NCI-H1694 treated with DMSO at 0.1 percent for 48 hours (cell line): ENCODE measurements at regions not wholly inside any gene's neighbourhood (a gene's known extent, or its start where the extent isn't known, plus 50 kb on each side); places are given as distances from the start of the nearest gene placed in this dataset.
"Not testable (repeated sequence)": the region's sequence is repeated elsewhere in the genome, so short reads cannot be mapped to it uniquely, and the experiment has no call there.

Experiments used
- DNase-seq: peaks from one replicate; lab custom pipeline; 2025; lab: John Stamatoyannopoulos, UW

DNA sequence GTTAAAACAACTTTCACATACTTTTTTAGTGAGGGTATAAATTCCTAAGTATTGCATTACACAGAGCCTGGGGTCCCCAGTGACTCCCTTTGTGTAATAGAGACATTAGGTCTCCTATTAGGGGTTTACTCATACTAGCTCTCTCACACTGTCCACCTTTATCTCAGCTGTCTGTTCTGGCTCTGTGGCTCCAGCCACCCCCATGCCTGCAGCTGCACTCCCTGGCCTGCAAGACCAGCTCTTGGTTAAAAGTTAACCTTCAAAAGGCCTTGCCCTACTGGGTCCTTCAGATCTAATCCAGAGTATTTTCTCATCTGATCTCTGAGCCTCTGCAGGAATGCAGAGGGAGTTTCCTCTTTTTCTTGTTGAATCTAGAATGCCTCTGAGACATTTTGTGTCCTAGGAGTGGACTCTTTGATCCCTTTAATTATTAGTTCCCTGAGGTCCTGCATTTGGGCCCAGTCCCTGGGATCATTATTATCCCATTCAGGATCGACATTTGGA, 280.9 kb downstream of the PYDC2 start:
- not testable (repeated sequence) for DNase-seq

DNA sequence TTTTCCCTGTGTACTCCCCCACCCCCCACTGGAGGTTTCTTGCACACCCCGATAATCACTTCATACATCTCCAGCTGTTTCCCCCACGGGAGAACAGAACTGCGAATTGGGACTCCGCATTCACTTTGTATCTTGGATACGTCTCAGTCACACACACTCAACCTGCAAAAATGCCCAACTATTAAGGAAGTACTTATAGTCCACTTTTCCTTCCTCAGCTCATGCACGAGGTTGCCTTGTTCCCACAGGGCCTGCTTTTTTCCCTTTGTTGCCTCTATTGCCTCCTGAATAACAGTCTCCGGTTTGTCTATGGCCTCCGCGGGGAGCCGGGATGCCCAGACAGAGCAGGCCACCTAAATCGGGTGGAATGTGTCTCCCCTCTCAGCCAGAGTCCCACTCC, 282.3 kb downstream of the PYDC2 start:
- DNase-seq, result no peak

DNA sequence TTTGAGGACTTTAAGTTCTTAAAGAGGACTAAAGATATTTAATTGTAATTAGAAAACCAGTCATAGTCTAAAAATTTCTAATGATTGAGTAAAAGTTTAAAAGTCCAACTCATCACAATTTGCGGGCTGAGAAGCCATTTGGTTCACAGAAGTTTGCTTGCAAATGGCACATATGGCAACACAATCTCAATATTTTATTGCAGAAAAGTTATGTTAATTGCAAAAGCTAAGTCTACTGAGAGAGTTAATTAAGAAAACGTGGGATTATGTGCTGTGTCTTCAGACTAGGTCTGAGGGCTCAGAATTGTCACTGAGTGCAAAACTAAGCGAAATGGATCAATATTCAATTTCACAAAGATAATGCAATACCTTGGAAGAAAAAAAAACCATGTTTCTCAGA, 289.7 kb downstream of the PYDC2 start:
- no peak for DNase-seq

DNA sequence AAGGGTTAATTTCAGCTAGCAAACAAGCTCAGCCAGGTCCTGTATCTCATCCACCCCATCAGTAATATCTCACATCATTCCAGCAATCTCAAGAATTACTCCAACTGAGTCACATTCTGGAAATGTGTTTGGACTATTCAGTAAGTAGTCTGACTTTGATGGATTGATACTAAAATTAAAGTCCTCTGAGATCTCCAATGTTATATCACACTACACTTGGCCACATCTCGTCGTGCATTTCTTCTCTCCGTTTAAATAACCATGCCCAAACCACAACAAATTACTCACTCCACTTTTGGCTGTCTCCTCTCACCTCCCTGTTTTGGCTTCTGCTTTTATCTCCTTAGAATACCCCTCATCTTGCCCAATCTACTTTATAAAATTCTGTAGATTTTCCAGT, 292.2 kb downstream of the PYDC2 start:
- no peak for DNase-seq

DNA sequence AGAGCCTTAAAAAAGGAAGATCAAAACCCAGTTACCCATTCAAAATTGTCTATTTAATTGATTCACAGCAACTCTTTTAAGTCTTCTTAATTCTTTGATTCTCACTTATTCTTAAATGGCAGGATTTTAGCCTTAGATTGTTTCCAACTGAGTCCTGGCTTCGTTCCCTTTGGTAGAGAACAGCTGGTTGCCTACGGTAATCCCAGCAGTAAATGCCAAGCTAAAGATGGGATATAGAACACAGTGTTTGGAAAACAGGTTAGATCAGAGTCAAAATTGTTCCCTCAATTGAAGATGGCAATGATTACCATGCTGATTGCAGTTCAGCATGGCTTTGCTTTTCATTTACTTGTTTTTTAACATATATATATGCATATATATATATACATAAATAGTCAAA, 300.9 kb downstream of the PYDC2 start:
- no peak for DNase-seq

DNA sequence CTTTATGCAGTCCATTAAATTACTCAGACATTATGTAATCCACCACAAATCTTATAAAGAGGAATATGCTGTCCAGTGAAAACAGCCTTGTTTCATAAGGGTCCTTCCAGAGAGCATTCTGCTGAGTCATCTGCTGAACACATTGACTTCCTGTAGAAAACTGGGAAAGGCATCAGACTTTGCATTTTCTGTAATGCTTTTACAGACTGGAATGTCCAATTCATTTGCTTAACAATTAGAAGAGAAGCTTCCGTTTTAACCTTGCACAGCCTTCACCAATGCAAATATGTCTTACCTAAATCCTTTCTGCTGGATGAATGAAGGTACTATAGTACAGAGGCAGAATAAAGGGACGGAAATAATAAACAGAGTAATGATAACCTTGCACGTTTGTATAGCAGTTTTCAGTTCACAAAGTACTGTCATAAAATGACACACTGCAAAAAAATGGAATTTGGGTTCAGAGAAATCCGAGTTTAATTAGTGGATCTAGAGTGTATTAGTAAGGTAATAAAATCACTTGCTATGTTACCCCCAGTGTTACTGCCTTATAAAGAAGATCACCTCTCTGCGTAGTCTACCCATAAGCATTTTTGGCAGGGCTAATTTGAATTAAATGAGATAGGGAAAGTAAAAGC, 301.5 kb downstream of the PYDC2 start:
- DNase-seq, result no peak

DNA sequence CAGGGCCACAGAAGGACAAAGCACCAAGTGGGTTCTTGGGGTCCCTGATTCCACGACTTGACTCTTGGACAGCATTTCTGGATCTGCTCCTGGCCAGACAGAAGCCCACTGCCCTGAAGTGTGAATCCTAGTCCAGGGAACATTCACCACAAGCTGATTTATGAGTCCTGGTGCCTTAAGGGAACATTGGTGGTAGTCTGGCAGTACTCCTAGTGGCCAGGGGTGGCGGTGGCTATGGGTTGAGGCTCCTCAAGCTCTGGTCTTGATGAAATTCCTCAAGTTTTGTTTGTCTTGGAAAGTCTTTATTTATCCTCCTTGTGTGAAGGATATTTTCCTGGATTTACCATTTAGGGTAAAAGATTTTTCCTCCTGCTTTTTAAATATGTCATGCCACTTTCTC, 307.5 kb downstream of the PYDC2 start:
- DNase-seq, result no peak

DNA sequence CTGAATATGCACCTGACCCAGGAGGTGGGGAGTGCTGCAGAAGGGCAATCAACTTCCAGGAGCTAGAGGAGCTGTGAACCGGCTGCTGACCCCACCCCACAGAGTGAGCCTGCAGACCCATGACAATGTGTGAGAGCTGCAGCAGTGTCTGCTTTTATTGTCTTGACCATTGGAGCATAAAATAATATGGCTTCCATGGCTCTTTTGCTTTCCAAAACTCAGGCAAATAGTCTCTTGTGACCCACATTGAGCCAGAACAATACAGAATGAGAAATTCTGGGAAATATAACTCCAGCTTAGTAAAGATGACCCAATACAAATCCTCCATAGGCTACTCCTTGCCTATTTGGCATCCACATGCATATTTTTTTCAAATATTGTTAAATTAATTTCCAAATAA, 309.6 kb downstream of the PYDC2 start:
- DNase-seq, result no peak

DNA sequence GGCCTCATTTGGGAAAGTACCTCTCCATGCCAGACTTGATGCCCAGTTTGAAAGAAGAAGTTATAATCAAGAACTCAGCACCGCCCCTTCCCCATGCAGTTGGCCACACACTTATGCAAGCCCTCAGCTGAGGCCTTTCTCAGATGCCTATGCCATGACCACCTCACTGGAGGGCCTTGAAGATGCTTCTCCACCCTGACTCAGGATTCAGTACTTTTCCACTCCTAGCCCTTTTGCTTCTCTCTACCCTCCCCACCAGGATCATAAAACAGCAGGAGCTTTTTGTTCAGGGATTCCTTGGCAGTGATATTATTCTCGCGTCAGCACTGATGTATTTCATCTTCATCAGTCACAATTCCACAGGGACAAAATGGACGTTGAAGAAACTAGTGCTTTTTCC, 313.5 kb downstream of the PYDC2 start:
- DNase-seq, result no peak

DNA sequence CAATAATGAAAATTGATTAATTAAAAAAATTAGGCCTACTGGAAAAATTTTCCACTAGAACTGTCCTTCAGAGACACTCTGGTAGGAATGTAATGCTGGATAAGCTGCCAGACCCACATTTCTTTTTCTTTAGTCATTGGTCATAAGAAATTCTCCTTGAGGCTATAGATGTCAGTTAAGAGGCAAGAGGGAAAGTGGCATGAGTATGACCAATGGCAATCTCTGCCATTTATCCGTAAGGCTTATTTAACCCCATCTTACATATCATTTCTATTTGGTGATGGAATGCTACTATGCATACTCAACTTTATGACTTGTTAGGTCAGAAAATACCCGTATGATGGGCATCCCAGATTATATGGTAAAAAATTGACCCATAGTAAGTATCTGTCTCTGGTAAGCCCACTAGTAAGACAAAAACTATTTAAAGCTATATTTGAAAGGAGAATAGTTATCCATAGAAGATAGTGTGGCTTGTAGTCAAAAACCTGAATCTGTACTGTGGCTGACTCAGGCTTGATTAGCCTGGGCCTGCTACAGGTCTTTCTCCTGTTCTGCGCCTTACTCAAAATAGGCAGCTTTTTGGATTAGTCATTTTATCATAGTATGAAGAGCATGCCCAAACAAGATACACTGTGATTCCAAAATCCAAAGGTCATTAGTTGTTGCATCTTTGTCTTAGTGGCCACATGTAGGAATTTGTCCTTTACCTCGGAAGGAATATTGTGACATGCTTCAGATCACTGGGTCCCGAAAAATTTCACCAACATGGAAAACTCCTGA, 314.7 kb downstream of the PYDC2 start:
- no peak for DNase-seq

DNA sequence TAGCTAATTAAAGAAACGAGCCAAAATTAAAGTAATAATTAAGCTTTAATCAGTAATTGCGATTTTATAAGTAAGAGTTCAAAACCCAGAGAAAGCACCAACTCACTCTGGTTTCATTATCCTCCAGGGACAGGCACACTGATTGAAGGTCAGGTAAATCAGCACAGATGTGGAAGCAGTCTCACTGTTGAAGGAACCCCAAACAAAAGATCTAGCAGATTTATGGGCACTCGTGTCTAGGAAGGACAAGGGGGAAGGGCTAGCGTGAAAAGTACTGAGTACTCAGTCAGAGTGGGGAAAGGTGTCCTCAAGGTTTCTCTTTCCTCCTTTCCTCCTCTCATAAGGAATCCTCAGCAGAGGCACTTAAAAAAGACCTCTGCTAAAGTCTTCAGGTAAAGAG, 320.1 kb downstream of the PYDC2 start:
- DNase-seq, result no peak

DNA sequence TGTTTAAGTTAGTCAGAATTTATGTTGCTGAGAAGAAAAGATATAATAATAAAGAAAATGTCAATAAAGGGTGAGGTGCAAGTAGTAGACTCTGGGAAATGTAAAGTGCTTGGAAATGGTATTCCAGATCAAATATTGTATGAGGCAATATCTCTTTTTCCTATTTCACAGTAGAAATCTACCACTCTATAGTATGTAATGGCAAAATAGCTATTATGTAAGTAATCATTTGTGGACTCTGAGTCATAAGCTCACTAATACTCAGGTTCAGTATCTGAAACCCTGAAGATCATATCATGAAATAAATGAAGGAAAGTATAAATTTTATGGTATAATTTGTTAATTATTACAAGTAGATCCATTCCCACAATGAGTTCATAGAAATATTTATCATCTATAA, 322.1 kb downstream of the PYDC2 start:
- DNase-seq, result no peak

DNA sequence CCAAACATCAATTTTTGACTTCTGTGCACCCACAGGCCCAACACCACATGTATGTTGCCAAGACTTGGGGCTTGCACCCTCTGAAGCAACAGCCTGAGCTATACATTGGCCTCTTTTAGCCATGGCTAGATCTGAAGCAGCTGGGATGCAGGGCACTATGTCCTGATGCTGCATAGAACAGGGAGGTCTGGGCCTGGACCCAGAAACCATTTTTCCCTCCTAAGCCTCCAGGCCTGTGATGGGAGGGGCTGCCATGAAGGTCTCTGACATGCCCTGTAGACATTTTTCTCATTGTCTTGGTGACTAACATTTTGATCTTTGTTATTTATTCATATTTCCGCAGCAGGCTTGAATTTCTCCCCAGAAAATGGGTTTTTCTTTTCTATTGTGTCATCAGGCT, 330.0 kb downstream of the PYDC2 start:
- DNase-seq, result no peak

DNA sequence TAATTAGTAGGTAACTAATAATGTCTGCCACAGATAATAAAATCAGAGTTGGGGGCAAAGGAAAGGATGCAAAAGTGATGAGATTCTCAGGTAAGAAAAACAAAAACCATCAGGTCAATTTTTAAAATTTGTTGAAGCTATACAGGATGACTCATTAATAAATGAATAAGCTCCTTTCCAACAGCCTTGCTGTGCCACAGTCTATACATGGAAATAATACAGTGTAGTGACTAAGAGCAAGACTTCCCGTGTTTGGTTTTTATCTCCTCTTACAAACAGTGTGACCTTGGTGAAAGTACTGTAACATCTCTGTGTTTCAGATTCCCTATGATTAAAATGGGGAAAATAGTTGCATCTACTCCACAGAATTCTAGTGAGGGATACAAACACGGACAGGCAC, 331.6 kb downstream of the PYDC2 start:
- no peak for DNase-seq

DNA sequence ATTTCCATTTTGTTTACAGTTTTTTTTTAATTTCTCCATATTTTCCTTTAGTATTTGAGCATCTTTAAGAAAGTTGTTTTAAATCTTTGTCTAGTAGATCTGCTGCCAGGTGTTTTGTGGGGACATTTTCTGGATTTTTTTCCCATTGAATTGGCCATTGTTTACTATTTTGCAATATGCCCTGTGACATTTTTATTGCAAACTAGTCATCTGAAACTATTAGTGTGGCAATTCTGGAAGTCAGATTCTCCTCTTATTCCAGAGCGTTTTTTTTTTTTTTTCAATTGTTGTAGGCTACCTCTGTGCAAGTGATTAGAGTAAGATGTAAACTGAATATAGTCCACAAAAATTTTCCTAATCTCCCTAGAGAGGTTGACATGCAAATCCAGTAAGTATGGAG, 334.2 kb downstream of the PYDC2 start:
- no peak for DNase-seq

DNA sequence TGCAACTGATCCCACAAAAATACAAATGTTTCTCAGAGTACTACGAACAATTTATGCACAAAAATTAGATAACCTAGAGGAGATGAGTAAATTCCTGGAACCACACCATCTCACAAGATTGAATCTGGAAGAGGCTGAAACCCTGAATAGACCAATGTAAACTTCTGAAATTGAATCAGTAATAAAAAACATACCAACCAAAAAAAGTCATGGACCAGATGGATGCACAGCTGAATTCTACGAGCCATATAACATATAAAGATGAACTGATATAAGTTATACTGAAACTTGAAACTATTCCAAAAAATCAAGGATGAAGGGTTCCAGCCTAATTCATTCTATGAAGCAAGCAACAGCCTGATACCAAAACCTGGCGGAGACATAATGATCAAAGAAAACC, 336.3 kb downstream of the PYDC2 start:
- no peak for DNase-seq

DNA sequence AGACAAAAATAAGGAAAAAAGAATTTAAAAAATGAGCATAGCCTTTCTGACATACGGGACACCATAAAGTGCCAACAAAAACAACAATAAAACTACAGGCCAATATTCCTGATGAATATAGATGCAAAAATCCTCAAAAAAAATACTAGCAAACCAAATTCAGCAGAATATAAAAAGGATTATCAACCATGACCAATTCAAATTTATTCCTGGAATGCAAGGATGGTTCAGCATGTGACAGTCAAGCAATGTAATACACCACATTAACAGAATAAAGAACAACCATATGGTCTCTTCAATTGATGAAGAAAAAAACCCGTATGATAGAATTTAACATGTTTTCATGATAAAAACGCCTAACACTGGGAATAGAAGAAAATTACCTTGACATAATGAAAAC, 341.7 kb downstream of the PYDC2 start:
- DNase-seq, result no peak

DNA sequence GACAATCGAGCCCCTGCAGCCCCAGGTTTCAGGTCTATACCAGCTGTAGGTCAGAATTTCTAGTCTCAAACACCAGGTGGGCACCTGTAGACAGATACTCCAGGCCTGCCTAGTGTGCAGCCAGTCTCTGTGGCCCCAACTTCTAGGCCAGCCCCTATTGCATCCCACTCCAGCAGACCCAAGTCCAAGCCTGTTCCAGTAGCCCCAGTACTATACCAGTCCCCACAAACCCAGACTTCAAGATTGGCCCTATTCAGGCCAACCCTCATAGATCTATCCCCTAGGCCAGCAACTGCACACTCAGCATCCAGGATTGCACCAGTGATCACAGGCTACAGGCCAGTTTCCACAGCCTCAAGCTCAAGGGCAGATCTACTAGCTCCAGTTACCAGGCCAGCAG, 344.0 kb downstream of the PYDC2 start:
- DNase-seq, result no peak

DNA sequence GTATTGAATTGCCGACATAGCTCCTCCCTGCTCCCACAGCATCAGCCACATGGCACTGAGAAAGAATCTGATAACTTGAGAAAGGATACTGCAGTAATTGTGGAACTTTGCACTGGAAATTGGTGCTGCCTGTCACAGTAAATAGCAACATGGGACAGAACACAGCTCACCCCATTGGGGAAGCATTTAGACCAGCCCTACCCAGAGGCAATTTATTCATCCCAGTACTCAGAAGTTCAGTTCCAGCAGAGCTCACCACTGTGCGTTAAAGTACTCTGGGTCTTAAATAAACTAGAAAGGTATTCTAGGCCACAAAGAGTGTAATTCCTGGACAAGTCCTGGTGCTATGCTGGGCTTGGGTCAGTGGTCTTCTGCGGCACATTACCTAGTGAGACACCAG, 347.1 kb downstream of the PYDC2 start:
- no peak for DNase-seq

DNA sequence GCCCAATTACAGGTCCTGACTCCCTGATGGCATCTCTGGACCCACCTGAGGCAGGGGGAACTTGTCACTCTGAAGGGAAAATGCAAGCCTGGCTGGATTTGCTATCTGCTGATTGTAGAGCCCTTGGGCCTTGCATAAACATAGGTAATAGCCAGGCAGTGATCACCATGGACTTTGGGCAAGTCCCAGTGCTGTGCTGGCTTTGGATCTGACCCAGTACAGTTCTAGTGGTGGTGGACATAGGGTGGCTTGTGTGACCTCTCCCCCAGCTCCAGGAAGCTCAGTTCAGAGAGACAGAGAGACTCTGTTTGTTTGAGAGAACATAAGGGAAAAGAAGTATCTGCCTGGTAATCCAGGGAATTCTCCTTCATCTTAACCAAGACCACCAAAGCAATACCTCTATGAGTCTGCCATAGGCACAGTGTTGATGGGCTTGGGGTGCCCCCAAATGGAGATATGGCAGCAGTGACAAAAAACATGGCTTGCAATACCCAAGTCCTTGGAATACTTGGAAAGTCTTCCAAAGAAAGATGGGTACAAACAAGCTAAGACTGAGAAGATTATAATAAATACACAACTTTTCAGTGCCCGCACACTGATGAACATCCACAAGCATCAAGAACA, 348.5 kb downstream of the PYDC2 start:
- DNase-seq, result no peak

DNA sequence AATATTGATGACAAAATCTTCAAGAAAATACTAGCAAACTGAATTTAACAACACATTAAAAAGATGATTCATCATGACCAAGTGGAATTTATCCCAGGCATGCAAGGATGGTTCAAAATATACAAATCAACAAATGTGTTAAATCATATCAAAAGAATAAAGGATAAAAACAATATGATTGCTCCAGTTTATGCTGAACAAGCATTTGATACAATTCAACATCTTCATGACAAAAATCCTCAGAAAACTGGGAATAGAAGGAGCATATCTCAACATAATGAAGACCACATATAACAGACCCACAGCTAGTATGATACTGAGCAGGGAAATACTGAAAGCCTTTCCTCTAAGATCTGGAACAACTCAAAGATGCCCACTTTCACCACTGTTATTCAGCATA, 352.3 kb downstream of the PYDC2 start:
- no peak for DNase-seq

DNA sequence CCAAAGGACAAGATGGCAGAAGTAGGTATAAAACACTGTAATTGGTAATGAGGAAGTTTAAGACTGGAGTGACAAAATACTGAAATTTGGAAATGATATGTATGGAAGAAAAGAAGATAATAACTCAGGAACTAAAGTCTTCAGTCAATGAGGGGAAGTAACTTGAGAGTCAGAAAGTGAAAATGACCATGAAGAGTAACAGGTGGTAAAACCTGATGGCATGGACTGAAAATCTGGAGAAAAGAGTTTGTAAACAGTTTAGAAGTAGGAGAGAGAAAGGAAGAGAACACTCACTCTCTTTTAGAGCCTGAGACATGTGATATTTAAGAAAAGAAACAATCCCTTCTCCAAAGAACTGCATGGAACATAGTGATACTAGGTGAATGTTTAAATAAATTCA, 387.9 kb downstream of the PYDC2 start:
- DNase-seq, result no peak

DNA sequence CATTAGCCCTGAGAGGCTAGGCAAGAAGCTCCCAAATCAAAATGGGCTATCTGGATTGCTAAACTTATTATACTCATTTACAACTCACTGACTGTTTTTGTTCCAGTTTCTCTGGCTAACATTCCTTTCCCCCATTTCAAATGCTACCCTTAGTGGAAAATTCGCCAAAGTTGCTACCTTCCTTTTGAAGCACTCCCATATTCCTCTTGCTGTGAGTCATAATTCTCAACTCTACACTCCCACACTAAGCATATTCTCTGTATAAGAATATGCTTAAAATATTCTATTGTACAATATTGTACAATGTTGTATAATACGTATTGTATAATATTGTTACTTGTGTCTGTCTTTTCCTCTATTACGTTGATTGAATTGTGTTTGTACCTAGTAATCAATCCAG, 398.6 kb downstream of the PYDC2 start:
- no peak for DNase-seq
